Heart left ventricle (tissue), 16 donors: ENCODE measurements at regions not wholly inside any gene's neighbourhood (a gene's known extent, or its start where the extent isn't known, plus 50 kb on each side); places are given as distances from the start of the nearest gene placed in this dataset.

Experiments used
- ATAC-seq, 4 donors: fragments of 200-7000 bp; cut with Tn5 transposase; one replicate each; pipeline ENCODE4 v1.9.1; 2020 to 2022; ENCODE audit warnings: moderate library complexity in 4 of 4, mild to moderate bottlenecking in 3 of 4, moderate number of reproducible peaks in 1 of 4
- DNase-seq, 5 donors: peaks; one replicate each; pipeline ENCODE4 v3.0.0-alpha.2; 2020
- H3K27ac ChIP-seq, 12 donors: fragments of 200-600 bp; sonication (generic) in 4 of 12; one replicate each; pipeline versions ENCODE4 v1.5.0 to v1.8.0; 2016 to 2022; ENCODE audit warnings: mild to moderate bottlenecking in 2 of 12
- H3K27me3 ChIP-seq, 9 donors: fragments of 200-600 bp; sonication (generic) in 2 of 9; one replicate each; pipeline versions ENCODE4 v1.5.1 to v1.8.0; 2016 to 2022; ENCODE audit warnings: mild to moderate bottlenecking in 3 of 9
- H3K36me3 ChIP-seq, 9 donors: fragments of 200-600 bp; sonication (generic) in 2 of 9; one replicate each; pipeline versions ENCODE4 v1.5.0 to v1.8.0; 2018 to 2022; ENCODE audit warnings: mild to moderate bottlenecking in 2 of 9
- H3K4me1 ChIP-seq, 12 donors: fragments of 200-600 bp; sonication (generic) in 4 of 12; one replicate each; pipeline versions ENCODE4 v1.5.0 to v1.8.0; 2016 to 2022; ENCODE audit warnings: mild to moderate bottlenecking in 3 of 12
- H3K4me3 ChIP-seq, 12 donors: fragments of 200-600 bp; sonication (generic) in 4 of 12; one replicate each; pipeline versions ENCODE4 v1.5.0 to v1.8.0; 2017 to 2022; ENCODE audit warnings: mild to moderate bottlenecking in 9 of 12, moderate library complexity in 4 of 12
- H3K9me3 ChIP-seq, 12 donors: fragments of 200-600 bp; sonication (generic) in 4 of 12; one replicate each; pipeline versions ENCODE4 v1.5.0 to v1.8.0; 2016 to 2022; ENCODE audit warnings: mild to moderate bottlenecking in 1 of 12
- CTCF ChIP-seq, 12 donors: fragments of 200-600 bp; sonication (generic) in 4 of 12; IDR thresholded peaks; one replicate each; pipeline versions ENCODE4 v1.5.0 to v1.8.0; 2018 to 2022; ENCODE audit warnings: antibody characterized with exemption in 12 of 12, mild to moderate bottlenecking in 5 of 12
- POLR2A ChIP-seq, 2 donors: fragments of 450-650 bp; IDR thresholded peaks; one replicate each; pipeline ENCODE4 v1.6.1; 2017; ENCODE audit warnings: antibody characterized with exemption in 2 of 2, mild to moderate bottlenecking in 2 of 2, moderate library complexity in 2 of 2
- WGBS, 4 donors: extraction: QIAGEN DNeasy Blood & Tissue Kit in 2 of 4; methylation state at CpG; one replicate each; pipeline versions ENCODE4 v1.1.5 to v1.1.7; 2013 to 2018; 5-methylcytosine and 5-hydroxymethylcytosine counted together
- intact Hi-C, 10 donors: fragments of 100-400 bp; cut with DNase I; formaldehyde crosslinking; loops; one replicate each; pipeline versions ENCODE4 v1.11.1 to v1.14.2; 2022
- donor health status: ischemic (EF 13 %, LVEDD 7.1; RV severe dilation, severe dysfunction).
- donor health status: healthy with polysubstance abuse.
- donor health status: DM: no; HTN: yes; CAD: no.
- donor health status: DM: no; HTN: no; CAD: no.
- donor health status: ischemic (EF 25% LVEDD 6.9; RV normal size, moderate dysfunction).
- donor health status: ischemic (EF 25% LVEDD 5.7; RV mildly dilated, moderate dysfunction).
- donor health status: healthy.
- donor health status: DM: yes; HTN: yes; CAD: no.
- donor health status: ischemic (EF 35%, LVEDD 5.7; RV mildly dilated, moderate dysfunction).
- donor health status: nonischemic (EF 11% LVEDD 7.7; RV severe dilation, severe dysfunction).
- donor health status: DM: yes; HTN: yes; CAD: no.
- donor health status: PGD.
- donor health status: ischemic (EF 29% LVEDD 5.4; RV normal size, mild dysfunction).
- donor health status: nonischemic (EF 23%, LVEDD 6.1; RV moderate dilation, normal function).

- Histone ChIP-seq H3K27me3 (no peaks in the 10 kb centered on the region), H3K4me3 (no peak overlapping the region), H3K27ac (no peak overlapping the region), H3K36me3 (no peaks in the 10 kb centered on the region), H3K9me3 (no peaks in the 10 kb centered on the region), H3K4me1 (no peaks in the 10 kb centered on the region)
- ATAC-seq (no peak), DNase-seq (no peak)
- TF ChIP-seq CTCF (IDR thresholded peaks at IDR 0.05), result no peak
- no peak for TF ChIP-seq POLR2A (IDR thresholded peaks at IDR 0.05)
- WGBS, 4 donors, result 63 to 74% (median 64%) methylated on average over 2 of the region's 2 CpGs
- intact Hi-C loops, result no loop called here
These were observed 236.3 kb upstream of the ADAMTS3 start for GRCh38 chr4:72805284-72805683.

GRCh38 chr4:72797486-72797885, 228.5 kb upstream of the ADAMTS3 start:
- Histone ChIP-seq H3K27me3 (no peaks in the 10 kb centered on the region), H3K27ac (no peak overlapping the region), H3K36me3 (no peaks in the 10 kb centered on the region), H3K9me3 (peaks cover 0 to 13% (median 0%) of the 10 kb centered on the region in 12 donors), H3K4me3 (no peak overlapping the region), H3K4me1 (no peaks in the 10 kb centered on the region)
- DNase-seq, result peak in 1 of 5 donors; percentile 10
- intact Hi-C loops, result no loop called here
- TF ChIP-seq CTCF (IDR thresholded peaks at IDR 0.05) (no peak), POLR2A (IDR thresholded peaks at IDR 0.05) (no peak)
- ATAC-seq, result no peak
- 75 to 98% (median 89%) methylated on average over 1 of the region's 1 CpG for WGBS, 4 donors

- H3K36me3 ChIP-seq, result no peaks in the 10 kb centered on the region
- H3K4me1 ChIP-seq, result no peaks in the 10 kb centered on the region
- 34 to 86% (median 72%) methylated on average over 2 of the region's 2 CpGs for WGBS, 4 donors
- H3K4me3 ChIP-seq, result no peak overlapping the region
- no peak overlapping the region for H3K27ac ChIP-seq
- TF ChIP-seq POLR2A (IDR thresholded peaks at IDR 0.05), result no peak
- no peak for TF ChIP-seq CTCF (IDR thresholded peaks at IDR 0.05)
- no peak for DNase-seq
- intact Hi-C loops, result no loop called here
- peaks cover 0 to 13% (median 0%) of the 10 kb centered on the region in 12 donors for H3K9me3 ChIP-seq
- ATAC-seq, result no peak
- peaks cover 0 to 2% (median 0%) of the 10 kb centered on the region in 9 donors for H3K27me3 ChIP-seq
These were observed 222.0 kb upstream of the ADAMTS3 start for GRCh38 chr4:72791054-72791453.

GRCh38 chr4:72786401-72786990, 217.5 kb upstream of the ADAMTS3 start:
- WGBS, 4 donors, result 52 to 59% (median 53%) methylated on average over 6 of the region's 6 CpGs
- TF ChIP-seq CTCF (IDR thresholded peaks at IDR 0.05), result no peak
- no peak for TF ChIP-seq POLR2A (IDR thresholded peaks at IDR 0.05)
- Histone ChIP-seq H3K27ac (no peak overlapping the region), H3K36me3 (no peaks in the 10 kb centered on the region), H3K4me3 (no peak overlapping the region), H3K9me3 (no peaks in the 10 kb centered on the region), H3K4me1 (no peaks in the 10 kb centered on the region), H3K27me3 (peaks cover 0 to 2% (median 0%) of the 10 kb centered on the region in 9 donors)
- intact Hi-C loops, result no loop called here
- ATAC-seq (no peak), DNase-seq (no peak)
